NCI-H748 (cell line): ENCODE measurements at regions not wholly inside any gene's neighbourhood (a gene's known extent, or its start where the extent isn't known, plus 50 kb on each side); places are given as distances from the start of the nearest gene placed in this dataset.
"Not testable (repeated sequence)": the region's sequence is repeated elsewhere in the genome, so short reads cannot be mapped to it uniquely, and the experiment has no call there.

Source experiments
- DNase-seq: peaks from one replicate; lab custom pipeline; 2025; ENCODE audit not compliant: unreplicated experiment; lab: John Stamatoyannopoulos, UW

DNA sequence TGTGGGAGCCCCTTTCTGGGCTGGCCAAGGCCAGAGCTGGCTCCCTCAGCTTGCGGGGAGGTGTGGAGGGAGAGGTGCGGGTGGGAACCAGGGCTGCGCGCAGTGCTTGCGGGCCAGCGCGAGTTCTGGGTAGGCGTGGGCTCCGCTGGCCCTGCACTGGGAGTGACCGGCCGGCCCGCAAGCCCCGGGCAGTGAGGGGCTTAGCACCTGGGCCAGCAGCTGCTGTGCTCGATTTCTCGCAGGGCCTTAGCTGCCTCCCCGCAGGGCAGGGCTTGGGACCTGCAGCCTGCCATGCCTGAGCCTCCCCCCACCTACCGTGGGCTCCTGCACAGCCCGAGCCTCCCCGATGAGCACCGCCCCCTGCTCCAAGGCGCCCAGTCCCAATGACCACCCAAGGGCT lies 56.0 kb upstream of the CACNA2D1 start:
- not testable (repeated sequence) for DNase-seq

DNA sequence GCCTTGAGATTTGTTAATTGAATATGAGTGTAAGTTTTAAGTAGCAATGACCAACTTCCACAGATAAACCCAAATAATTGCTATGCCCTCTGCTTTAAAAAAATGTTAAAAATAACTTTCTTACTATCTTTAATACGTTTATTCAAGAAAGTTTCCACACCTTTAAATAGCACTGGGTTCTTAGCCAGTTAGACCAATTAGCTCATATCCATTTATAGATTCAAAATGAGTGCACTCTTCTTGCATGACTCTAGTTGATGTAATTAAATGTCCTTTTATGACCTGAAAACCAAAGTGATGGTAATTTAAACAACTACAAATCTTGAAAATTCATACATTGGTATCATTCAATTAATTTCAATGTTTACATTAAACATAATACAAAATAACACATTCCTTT lies 50.8 kb upstream of the CACNA2D1 start:
- DNase-seq, result no peak
